ENCODE measurements at regions not wholly inside any gene's neighbourhood (a gene's known extent, or its start where the extent isn't known, plus 50 kb on each side); places are given as distances from the start of the nearest gene placed in this dataset.

DNA sequence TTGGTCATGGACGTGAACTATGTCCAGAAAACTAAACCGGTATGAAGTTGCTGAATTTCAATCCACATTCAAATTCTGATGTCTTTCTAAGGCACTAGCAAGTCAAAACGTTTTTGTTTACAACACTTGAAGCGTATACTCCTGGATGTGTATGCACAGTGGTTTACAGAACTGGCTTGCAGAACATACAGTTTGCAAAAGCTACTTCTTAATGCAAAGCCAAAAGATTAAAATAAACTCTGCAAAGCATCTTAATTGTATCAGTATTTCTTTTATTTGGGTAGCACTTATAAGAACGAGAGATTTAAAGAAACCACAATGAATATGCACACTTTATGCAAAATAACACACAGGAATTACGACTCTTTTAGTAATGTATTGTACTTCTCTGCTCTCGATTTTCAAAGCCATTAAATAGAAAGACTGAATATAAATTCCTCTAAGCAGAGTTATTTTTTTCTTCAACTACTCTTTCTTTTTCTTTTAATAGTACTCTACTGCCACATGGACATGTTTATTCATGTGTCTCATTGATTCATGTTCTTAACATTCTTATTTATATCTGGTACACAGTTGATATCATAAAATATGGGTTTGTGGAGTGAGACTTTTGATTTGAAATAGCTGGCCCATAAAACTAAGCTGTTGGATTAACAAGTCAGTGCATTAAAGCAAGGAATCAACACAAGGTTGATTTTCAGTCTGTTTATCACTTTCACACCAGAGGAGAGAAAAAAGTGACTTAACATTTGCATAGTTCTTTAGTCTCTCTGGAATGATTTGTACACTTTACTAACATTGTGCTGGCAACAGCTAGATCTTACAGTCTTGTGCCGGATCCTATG, 189.4 kb upstream of the STEAP4 start:
- ATAC-seq: no peak
- TF ChIP-seq BACH2 (CRISPR knock-in tag; IDR thresholded peaks at IDR 0.05; ENCODE audit: borderline replicate concordance) (no peak), ZFP3 (CRISPR knock-in tag; IDR thresholded peaks at IDR 0.05) (no peak), CSDC2 (CRISPR knock-in tag; IDR thresholded peaks at IDR 0.05) (no peak), ZNF565 (CRISPR knock-in tag; conservative IDR thresholded peaks at IDR 0.05; ENCODE audit: low read depth) (no peak), ARNTL (CRISPR knock-in tag; IDR thresholded peaks at IDR 0.05; ENCODE audit: borderline replicate concordance, low read depth) (no peak), RARB (CRISPR knock-in tag; IDR thresholded peaks at IDR 0.05) (no peak), ESRRG (CRISPR knock-in tag; IDR thresholded peaks at IDR 0.05) (no peak), PPARA (CRISPR knock-in tag; IDR thresholded peaks at IDR 0.05; ENCODE audit: borderline replicate concordance) (no peak)
- TF ChIP-seq, protein P1, sequence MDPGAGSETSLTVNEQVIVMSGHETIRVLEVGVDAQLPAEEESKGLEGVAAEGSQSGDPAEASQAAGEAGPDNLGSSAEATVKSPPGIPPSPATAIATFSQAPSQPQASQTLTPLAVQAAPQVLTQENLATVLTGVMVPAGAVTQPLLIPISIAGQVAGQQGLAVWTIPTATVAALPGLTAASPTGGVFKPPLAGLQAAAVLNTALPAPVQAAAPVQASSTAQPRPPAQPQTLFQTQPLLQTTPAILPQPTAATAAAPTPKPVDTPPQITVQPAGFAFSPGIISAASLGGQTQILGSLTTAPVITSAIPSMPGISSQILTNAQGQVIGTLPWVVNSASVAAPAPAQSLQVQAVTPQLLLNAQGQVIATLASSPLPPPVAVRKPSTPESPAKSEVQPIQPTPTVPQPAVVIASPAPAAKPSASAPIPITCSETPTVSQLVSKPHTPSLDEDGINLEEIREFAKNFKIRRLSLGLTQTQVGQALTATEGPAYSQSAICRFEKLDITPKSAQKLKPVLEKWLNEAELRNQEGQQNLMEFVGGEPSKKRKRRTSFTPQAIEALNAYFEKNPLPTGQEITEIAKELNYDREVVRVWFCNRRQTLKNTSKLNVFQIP (CRISPR knock-in tag; IDR thresholded peaks at IDR 0.05; ENCODE audit: borderline replicate concordance, low read depth): no peak

DNA sequence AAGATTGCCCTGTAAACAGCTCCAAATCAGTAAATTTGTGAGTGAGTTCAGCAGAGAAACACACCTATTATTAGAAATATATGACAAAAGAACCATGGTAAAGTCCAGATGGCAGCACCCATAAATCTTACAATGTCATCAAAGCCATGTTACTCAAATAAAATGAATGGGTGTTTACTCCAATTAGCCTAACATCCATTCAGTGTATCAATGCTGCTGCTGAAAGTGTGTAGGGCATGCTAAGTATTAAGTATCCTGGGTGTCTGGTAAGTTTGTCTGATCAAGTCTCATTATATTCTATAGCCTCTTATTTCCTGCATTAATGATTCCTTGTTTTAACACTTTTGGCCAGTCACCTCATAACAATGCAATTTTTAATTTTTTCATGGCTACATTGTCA, 185.5 kb upstream of the STEAP4 start:
- no peak for ATAC-seq
- TF ChIP-seq RARB (CRISPR knock-in tag; IDR thresholded peaks at IDR 0.05) (no peak), ZFP3 (CRISPR knock-in tag; IDR thresholded peaks at IDR 0.05) (no peak), CREB5 (CRISPR knock-in tag; IDR thresholded peaks at IDR 0.05; ENCODE audit: low read depth) (no peak), CSDC2 (CRISPR knock-in tag; IDR thresholded peaks at IDR 0.05) (no peak)

DNA sequence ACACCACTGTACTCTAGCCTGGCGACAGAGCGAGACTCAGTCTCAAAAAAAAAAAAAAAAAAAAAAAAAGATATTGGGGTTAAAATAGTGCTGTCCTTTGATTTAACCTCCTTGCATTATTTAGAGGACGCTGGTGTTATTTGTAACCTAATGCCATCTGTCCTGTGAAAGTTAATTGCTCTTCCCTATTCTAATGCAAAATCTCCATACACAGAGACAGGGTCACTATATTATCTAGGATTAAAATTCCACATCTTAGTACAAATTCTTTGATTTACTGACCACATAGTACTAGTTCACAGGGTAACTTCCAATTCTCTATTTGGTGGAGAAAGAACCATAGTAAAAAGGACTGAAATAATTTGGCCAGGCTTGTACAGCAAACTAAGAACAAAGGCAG, 184.2 kb upstream of the STEAP4 start:
- TF ChIP-seq ESRRG (CRISPR knock-in tag; IDR thresholded peaks at IDR 0.05) (no peak), ZFP30 (CRISPR knock-in tag; IDR thresholded peaks at IDR 0.05) (no peak), ZFP3 (CRISPR knock-in tag; IDR thresholded peaks at IDR 0.05) (no peak), BACH2 (CRISPR knock-in tag; IDR thresholded peaks at IDR 0.05; ENCODE audit: borderline replicate concordance) (no peak), TOX (CRISPR knock-in tag; IDR thresholded peaks at IDR 0.05; ENCODE audit: borderline replicate concordance) (no peak), CSDC2 (CRISPR knock-in tag; IDR thresholded peaks at IDR 0.05) (no peak), ZC3H10 (CRISPR knock-in tag; IDR thresholded peaks at IDR 0.05) (no peak), ZNF8 (CRISPR knock-in tag; IDR thresholded peaks at IDR 0.05) (no peak)
- TF ChIP-seq, protein P2, sequence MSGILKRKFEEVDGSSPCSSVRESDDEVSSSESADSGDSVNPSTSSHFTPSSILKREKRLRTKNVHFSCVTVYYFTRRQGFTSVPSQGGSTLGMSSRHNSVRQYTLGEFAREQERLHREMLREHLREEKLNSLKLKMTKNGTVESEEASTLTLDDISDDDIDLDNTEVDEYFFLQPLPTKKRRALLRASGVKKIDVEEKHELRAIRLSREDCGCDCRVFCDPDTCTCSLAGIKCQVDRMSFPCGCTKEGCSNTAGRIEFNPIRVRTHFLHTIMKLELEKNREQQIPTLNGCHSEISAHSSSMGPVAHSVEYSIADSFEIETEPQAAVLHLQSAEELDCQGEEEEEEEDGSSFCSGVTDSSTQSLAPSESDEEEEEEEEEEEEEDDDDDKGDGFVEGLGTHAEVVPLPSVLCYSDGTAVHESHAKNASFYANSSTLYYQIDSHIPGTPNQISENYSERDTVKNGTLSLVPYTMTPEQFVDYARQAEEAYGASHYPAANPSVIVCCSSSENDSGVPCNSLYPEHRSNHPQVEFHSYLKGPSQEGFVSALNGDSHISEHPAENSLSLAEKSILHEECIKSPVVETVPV (CRISPR knock-in tag; IDR thresholded peaks at IDR 0.05): no peak
- TF ChIP-seq, protein P3, sequence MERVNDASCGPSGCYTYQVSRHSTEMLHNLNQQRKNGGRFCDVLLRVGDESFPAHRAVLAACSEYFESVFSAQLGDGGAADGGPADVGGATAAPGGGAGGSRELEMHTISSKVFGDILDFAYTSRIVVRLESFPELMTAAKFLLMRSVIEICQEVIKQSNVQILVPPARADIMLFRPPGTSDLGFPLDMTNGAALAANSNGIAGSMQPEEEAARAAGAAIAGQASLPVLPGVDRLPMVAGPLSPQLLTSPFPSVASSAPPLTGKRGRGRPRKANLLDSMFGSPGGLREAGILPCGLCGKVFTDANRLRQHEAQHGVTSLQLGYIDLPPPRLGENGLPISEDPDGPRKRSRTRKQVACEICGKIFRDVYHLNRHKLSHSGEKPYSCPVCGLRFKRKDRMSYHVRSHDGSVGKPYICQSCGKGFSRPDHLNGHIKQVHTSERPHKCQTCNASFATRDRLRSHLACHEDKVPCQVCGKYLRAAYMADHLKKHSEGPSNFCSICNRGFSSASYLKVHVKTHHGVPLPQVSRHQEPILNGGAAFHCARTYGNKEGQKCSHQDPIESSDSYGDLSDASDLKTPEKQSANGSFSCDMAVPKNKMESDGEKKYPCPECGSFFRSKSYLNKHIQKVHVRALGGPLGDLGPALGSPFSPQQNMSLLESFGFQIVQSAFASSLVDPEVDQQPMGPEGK (CRISPR knock-in tag; IDR thresholded peaks at IDR 0.05; ENCODE audit: borderline replicate concordance): no peak
- ATAC-seq: no peak

GRCh38 chr7:88490161-88490560, 183.5 kb upstream of the STEAP4 start:
- TF ChIP-seq, protein P1 (CRISPR knock-in tag; IDR thresholded peaks at IDR 0.05; ENCODE audit: borderline replicate concordance, low read depth): no peak
- no peak for TF ChIP-seq GLIS3 (CRISPR knock-in tag; IDR thresholded peaks at IDR 0.05)
- ATAC-seq: no peak

- ATAC-seq: no peak
- no peak for TF ChIP-seq RARB (CRISPR knock-in tag; IDR thresholded peaks at IDR 0.05)
- TF ChIP-seq TCF4 (CRISPR knock-in tag; IDR thresholded peaks at IDR 0.05; ENCODE audit: borderline replicate concordance): no peak
These were observed 179.1 kb upstream of the STEAP4 start for GRCh38 chr7:88485821-88486220.

Measured in SK-N-SH treated with all-trans-retinoic acid at 6 μM for 48 hours (cell line).